ENCODE measurements at regions not wholly inside any gene's neighbourhood (a gene's known extent, or its start where the extent isn't known, plus 50 kb on each side); places are given as distances from the start of the nearest gene placed in this dataset.
"Not testable (repeated sequence)": the region's sequence is repeated elsewhere in the genome, so short reads cannot be mapped to it uniquely, and the experiment has no call there.

GRCh38 chr1:146774988-146775387, 163.1 kb upstream of the NBPF12 start:
- H3K4me1 ChIP-seq; intact Hi-C loops (cut with DNase I; ENCODE audit: low total_unique reads); H3K4me3 ChIP-seq; H3K27ac ChIP-seq; DNase-seq; H3K27me3 ChIP-seq; H3K9me3 ChIP-seq; H3K36me3 ChIP-seq (ENCODE audit: low read depth, missing control alignments): not testable (repeated sequence)
- WGBS, 2 donors: 67 to 100% methylated on average over 1 to 3 of the region's 6 CpGs

DNA sequence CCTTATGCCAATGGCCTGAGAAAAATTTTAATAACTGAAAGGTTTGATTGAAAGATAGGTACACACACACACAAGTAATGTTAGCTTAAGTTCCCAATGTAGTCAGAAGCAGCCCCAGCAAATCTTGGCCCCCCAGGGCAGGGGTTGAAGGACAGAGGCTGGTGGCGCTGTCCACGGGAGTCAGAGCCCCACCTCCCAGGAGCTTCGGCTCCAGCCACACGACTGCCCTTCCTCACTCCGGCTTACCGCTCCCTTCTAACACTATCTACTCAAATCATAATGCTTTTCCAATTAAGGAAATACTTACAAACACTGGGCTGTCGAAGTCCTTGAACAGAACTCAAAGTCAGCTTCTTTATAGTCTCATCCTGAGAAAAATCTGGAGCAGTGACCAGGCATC, 163.9 kb upstream of the NBPF12 start:
- H3K27me3 ChIP-seq; DNase-seq; H3K4me3 ChIP-seq; H3K4me1 ChIP-seq; intact Hi-C loops (cut with DNase I; ENCODE audit: low total_unique reads); H3K27ac ChIP-seq; H3K36me3 ChIP-seq (ENCODE audit: low read depth, missing control alignments); H3K9me3 ChIP-seq: not testable (repeated sequence)
- 43 to 49% methylated on average over 7 of the region's 7 CpGs for WGBS, 2 donors

DNA sequence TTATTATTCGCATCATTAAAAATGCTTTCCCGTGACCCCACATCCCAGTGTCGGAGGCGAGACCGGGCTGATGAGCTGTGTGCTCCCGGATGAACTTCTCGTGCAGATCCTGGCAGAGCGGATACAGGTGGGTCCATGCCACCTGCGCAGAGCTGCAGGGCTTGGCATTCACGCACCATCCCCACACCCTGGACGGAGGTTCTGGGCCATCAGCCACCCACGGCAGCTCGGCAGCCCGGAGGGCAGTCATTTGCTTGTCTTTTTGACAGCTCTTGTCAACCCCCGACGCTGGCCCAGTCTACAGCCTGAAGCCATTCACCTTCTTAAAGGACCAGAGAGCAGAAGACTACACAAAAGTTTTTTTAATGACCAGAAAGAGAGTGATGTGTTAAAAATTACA, 166.7 kb upstream of the NBPF12 start:
- H3K4me1 ChIP-seq; H3K36me3 ChIP-seq (ENCODE audit: low read depth, missing control alignments); H3K27me3 ChIP-seq; H3K9me3 ChIP-seq; DNase-seq; intact Hi-C loops (cut with DNase I; ENCODE audit: low total_unique reads); H3K27ac ChIP-seq; H3K4me3 ChIP-seq: not testable (repeated sequence)
- 85 to 92% methylated on average over 9 to 16 of the region's 16 CpGs for WGBS, 2 donors

DNA sequence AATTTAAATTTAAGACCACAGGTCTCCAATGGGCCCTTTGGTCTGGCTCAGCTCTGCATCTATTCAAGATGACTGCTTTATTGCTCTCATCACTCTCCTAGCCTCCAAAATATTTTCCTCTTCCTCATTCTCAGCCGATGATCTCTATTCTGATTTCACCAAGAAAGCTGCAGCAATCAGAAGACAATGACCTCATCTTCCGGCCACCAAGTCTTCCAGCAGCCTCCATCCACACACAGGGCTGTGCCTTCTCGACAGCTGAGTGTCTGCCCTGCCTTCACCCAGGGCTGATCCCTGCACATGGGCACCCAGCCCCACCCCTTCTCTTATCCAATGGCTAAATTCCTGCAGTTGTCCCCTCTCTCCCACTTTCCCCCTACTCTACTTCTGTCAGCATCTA, 167.1 kb upstream of the NBPF12 start:
- H3K27ac ChIP-seq; H3K9me3 ChIP-seq; DNase-seq; H3K27me3 ChIP-seq; intact Hi-C loops (cut with DNase I; ENCODE audit: low total_unique reads); H3K36me3 ChIP-seq (ENCODE audit: low read depth, missing control alignments); H3K4me1 ChIP-seq; H3K4me3 ChIP-seq: not testable (repeated sequence)
- no CpG with 5 or more reads among the region's 3 CpGs for WGBS, 2 donors

- H3K9me3 ChIP-seq; H3K36me3 ChIP-seq (ENCODE audit: low read depth, missing control alignments); H3K4me1 ChIP-seq; H3K4me3 ChIP-seq; H3K27ac ChIP-seq; H3K27me3 ChIP-seq; DNase-seq; intact Hi-C loops (cut with DNase I; ENCODE audit: low total_unique reads): not testable (repeated sequence)
- no CpG with 5 or more reads among the region's 5 CpGs for WGBS, 2 donors
Observed at GRCh38 chr1:146763234-146763633, 174.9 kb upstream of the NBPF12 start.

DNA sequence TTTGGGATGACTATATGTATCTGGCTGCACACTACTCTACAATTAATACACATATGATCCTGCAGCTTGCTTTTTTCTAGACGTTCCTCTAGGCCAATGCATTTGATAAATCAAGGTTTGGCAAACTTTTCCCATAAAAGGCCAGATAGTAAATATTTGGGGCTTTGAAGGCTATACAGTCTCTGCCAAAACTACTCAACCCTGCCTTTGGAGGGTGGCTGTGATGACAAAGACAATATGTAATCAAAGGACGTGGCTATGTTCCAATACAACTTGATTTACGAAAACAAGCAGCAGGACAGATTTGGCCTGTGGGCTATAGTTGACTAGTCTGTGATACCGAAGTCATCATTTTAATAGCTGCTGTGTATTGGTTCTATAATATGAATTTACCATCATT, 181.3 kb upstream of the NBPF12 start:
- H3K4me1 ChIP-seq; H3K4me3 ChIP-seq; DNase-seq; intact Hi-C loops (cut with DNase I; ENCODE audit: low total_unique reads); H3K9me3 ChIP-seq; H3K27me3 ChIP-seq; H3K36me3 ChIP-seq (ENCODE audit: low read depth, missing control alignments); H3K27ac ChIP-seq: not testable (repeated sequence)
- 90 to 94% methylated on average over 3 of the region's 4 CpGs for WGBS, 2 donors

GRCh38 chr1:146748686-146749085, 189.4 kb upstream of the NBPF12 start:
- H3K27ac ChIP-seq; H3K36me3 ChIP-seq (ENCODE audit: low read depth, missing control alignments); intact Hi-C loops (cut with DNase I; ENCODE audit: low total_unique reads); H3K27me3 ChIP-seq; H3K4me1 ChIP-seq; H3K9me3 ChIP-seq; DNase-seq; H3K4me3 ChIP-seq: not testable (repeated sequence)
- WGBS, 2 donors: 56% methylated on average over 2 of the region's 3 CpGs; no CpG with 5 or more reads in 1 of the 2 donors

DNA sequence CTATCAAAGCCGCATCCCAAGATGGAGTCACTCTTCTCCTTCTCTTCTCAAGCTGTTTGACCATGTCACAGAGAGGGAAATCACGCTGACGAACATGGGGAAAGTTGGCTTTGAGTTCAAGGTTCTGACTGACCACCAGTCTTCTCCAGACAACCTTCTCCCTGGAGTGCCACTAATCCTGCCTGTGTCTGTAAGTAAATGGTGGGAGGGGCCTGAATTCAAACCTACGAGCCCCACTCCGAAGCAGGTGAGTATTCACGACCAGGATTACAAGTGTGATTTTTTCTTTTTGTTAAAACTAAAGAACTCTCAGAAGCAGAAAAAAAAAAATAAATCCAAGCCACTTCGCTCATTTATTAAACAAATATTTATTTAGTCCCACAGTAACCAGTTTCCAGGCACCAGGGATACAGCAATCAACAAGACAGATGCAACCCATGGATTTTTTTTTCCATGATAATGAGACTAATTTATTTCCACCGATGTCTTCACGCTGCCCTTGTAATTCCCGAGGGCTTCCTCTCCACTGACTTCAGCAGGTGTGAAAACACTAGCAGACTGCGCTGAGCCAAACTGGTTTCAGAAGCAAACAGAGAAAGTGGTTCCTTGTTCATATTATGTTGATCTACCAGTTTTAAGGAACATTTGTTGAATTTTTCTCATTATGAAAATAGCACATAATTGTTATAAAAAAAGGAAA, 206.0 kb upstream of the NBPF12 start:
- H3K36me3 ChIP-seq (ENCODE audit: low read depth, missing control alignments); H3K9me3 ChIP-seq; H3K27me3 ChIP-seq; H3K4me3 ChIP-seq; intact Hi-C loops (cut with DNase I; ENCODE audit: low total_unique reads); DNase-seq; H3K4me1 ChIP-seq; H3K27ac ChIP-seq: not testable (repeated sequence)
- WGBS, 2 donors: 54 to 59% methylated on average over 8 of the region's 11 CpGs

GRCh38 chr1:146729642-146730344, 208.3 kb upstream of the NBPF12 start:
- H3K9me3 ChIP-seq; H3K27me3 ChIP-seq; H3K4me1 ChIP-seq; intact Hi-C loops (cut with DNase I; ENCODE audit: low total_unique reads); H3K27ac ChIP-seq; H3K36me3 ChIP-seq (ENCODE audit: low read depth, missing control alignments); DNase-seq; H3K4me3 ChIP-seq: not testable (repeated sequence)
- WGBS, 2 donors: 55 to 84% methylated on average over 4 of the region's 9 CpGs

GRCh38 chr1:146715054-146715453, 223.1 kb upstream of the NBPF12 start:
- no CpG with 5 or more reads among the region's 1 CpG for WGBS, 2 donors
- H3K9me3 ChIP-seq; H3K4me3 ChIP-seq; H3K4me1 ChIP-seq; intact Hi-C loops (cut with DNase I; ENCODE audit: low total_unique reads); DNase-seq; H3K27ac ChIP-seq; H3K27me3 ChIP-seq; H3K36me3 ChIP-seq (ENCODE audit: low read depth, missing control alignments): not testable (repeated sequence)

DNA sequence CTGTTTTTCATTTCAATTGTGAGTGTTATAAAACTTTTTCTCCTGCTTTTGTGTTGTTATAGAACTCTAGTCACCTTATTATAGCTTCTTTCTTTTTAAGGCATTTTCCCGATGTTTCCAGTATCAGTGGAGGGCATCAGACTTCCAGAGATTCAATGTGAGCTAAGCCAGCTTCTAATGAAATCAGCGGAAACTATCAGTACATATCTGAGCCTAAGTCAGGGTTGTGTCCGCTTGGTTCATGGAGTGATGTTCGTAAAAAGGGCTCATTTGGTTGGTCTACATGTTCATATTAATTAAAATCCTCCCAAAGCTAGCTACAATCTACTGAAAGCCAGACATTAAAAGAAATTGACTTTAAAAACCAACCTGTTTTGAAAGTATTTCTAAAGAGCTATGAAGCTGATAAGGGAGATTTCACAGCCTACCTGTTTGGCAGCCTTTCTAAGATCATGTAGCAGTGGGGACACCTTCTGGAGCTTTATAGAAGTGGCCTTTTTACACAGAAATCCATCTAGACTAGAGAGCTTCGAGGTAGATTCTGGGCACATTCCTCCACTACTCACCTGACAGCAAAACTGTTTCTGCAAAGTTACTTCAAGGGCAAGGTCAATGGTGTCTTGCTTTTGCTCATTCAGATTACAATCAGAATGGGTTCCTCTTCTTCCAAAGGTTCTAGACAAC, 227.1 kb upstream of the NBPF12 start:
- intact Hi-C loops (cut with DNase I; ENCODE audit: low total_unique reads); H3K36me3 ChIP-seq (ENCODE audit: low read depth, missing control alignments); H3K4me3 ChIP-seq; H3K9me3 ChIP-seq; H3K27ac ChIP-seq; H3K27me3 ChIP-seq; H3K4me1 ChIP-seq: not testable (repeated sequence)
- peak; percentile 17 for DNase-seq
- 75 to 81% methylated on average over 4 to 5 of the region's 5 CpGs for WGBS, 2 donors

- H3K9me3 ChIP-seq; H3K4me3 ChIP-seq; H3K4me1 ChIP-seq; intact Hi-C loops (cut with DNase I; ENCODE audit: low total_unique reads); H3K36me3 ChIP-seq (ENCODE audit: low read depth, missing control alignments); DNase-seq; H3K27me3 ChIP-seq; H3K27ac ChIP-seq: not testable (repeated sequence)
- WGBS, 2 donors: 85 to 89% methylated on average over 1 of the region's 1 CpG
Observed at GRCh38 chr1:146709302-146709701, 228.8 kb upstream of the NBPF12 start.

Measured in testis (tissue), 2 donors.